Ascending aorta (tissue), 2 donors: ENCODE measurements at regions not wholly inside any gene's neighbourhood (a gene's known extent, or its start where the extent isn't known, plus 50 kb on each side); places are given as distances from the start of the nearest gene placed in this dataset.

ENCODE experiments used
- DNase-seq, 2 donors: peaks; one replicate each; pipeline ENCODE4 v3.0.0-alpha.2; 2019; ENCODE audit warnings: low spot score in 2 of 2
- H3K27ac ChIP-seq, 2 donors: fragments of 200-600 bp; sonication (generic); one replicate each; pipeline ENCODE4 v1.5.1; 2016 to 2017; ENCODE audit warnings: mild to moderate bottlenecking in 1 of 2
- H3K27me3 ChIP-seq: fragments of 200-600 bp; sonication (generic); one replicate; pipeline ENCODE4 v1.5.1; 2017
- H3K36me3 ChIP-seq, 2 donors: fragments of 200-600 bp; sonication (generic); one replicate each; pipeline ENCODE4 v1.5.1; 2016
- H3K4me1 ChIP-seq, 2 donors: fragments of 200-600 bp; sonication (generic); one replicate each; pipeline ENCODE4 v1.5.1; 2016 to 2017; ENCODE audit warnings: mild to moderate bottlenecking in 1 of 2
- H3K4me3 ChIP-seq, 2 donors: fragments of 200-600 bp; sonication (generic); one replicate each; pipeline ENCODE4 v1.5.1; 2016 to 2017; ENCODE audit warnings: mild to moderate bottlenecking in 1 of 2
- H3K9me3 ChIP-seq, 2 donors: fragments of 200-600 bp; sonication (generic); one replicate each; pipeline ENCODE4 v1.5.1; 2016
- intact Hi-C: fragments of 100-400 bp; cut with DNase I; formaldehyde crosslinking; loops from one replicate; pipeline ENCODE4 v1.15.1; 2023
- TF ChIP-seq, protein P1 (sequence below), 3 experiments: fragments of 200-600 bp in 2 of 3; fragments of 450-650 bp in 1 of 3; sonication (generic) in 2 of 3; IDR thresholded peaks; one replicate each; pipeline ENCODE4 v1.5.1; 2016 to 2019; ENCODE audit warnings: antibody characterized with exemption in 3 of 3, mild to moderate bottlenecking in 1 of 3, moderate library complexity in 1 of 3

DNA sequence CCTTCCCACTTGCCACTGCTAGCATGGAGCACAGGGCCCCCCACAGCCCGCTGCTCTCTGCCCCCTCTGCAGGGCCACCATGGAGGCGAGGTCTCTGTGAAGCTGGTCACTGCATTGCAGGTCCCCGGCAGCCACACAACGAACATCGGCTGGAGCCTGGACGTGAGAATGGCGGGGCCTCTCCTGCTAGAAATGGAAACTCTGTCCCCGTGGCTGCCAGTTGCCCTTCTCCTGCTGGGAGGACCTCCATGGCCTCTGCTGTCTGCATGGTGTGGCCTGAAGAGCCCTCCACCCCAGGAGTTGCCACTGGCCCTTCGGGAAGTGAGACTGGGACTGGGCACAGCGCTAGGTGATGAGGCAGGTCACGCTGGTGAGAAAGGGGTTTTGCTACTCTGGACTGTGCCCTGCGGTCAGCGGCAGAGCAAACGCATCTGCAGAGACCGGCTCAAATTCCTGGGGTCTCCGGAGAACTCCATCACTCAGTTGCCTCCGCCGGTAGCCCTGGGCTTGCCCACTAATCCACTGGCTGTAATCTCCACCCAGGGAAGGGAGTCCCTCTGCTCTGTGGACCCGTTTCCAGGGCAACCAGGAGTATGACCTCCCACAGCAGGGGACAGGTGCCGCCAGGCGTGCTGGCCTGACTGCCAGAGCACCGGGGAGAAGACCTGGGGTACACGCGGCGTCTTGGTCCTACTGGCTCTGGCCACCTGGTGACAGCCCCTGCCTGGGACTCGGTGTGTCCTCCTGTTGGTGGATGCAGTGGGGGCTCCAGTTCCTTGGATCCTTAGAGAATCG lies 806.3 kb downstream of the BRD1 start:
- H3K9me3 ChIP-seq: no peaks in the 10 kb centered on the region
- TF ChIP-seq, protein P1, sequence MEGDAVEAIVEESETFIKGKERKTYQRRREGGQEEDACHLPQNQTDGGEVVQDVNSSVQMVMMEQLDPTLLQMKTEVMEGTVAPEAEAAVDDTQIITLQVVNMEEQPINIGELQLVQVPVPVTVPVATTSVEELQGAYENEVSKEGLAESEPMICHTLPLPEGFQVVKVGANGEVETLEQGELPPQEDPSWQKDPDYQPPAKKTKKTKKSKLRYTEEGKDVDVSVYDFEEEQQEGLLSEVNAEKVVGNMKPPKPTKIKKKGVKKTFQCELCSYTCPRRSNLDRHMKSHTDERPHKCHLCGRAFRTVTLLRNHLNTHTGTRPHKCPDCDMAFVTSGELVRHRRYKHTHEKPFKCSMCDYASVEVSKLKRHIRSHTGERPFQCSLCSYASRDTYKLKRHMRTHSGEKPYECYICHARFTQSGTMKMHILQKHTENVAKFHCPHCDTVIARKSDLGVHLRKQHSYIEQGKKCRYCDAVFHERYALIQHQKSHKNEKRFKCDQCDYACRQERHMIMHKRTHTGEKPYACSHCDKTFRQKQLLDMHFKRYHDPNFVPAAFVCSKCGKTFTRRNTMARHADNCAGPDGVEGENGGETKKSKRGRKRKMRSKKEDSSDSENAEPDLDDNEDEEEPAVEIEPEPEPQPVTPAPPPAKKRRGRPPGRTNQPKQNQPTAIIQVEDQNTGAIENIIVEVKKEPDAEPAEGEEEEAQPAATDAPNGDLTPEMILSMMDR (IDR thresholded peaks at IDR 0.05): no peak
- intact Hi-C loops: no loop called here
- H3K4me1 ChIP-seq: peaks cover 3 to 5% of the 10 kb centered on the region in 2 donors
- peak; percentile 5 to 58 for DNase-seq
- no peaks in the 10 kb centered on the region for H3K27me3 ChIP-seq
- no peaks in the 10 kb centered on the region for H3K36me3 ChIP-seq
- H3K4me3 ChIP-seq: no peak overlapping the region
- H3K27ac ChIP-seq: no peak overlapping the region

DNA sequence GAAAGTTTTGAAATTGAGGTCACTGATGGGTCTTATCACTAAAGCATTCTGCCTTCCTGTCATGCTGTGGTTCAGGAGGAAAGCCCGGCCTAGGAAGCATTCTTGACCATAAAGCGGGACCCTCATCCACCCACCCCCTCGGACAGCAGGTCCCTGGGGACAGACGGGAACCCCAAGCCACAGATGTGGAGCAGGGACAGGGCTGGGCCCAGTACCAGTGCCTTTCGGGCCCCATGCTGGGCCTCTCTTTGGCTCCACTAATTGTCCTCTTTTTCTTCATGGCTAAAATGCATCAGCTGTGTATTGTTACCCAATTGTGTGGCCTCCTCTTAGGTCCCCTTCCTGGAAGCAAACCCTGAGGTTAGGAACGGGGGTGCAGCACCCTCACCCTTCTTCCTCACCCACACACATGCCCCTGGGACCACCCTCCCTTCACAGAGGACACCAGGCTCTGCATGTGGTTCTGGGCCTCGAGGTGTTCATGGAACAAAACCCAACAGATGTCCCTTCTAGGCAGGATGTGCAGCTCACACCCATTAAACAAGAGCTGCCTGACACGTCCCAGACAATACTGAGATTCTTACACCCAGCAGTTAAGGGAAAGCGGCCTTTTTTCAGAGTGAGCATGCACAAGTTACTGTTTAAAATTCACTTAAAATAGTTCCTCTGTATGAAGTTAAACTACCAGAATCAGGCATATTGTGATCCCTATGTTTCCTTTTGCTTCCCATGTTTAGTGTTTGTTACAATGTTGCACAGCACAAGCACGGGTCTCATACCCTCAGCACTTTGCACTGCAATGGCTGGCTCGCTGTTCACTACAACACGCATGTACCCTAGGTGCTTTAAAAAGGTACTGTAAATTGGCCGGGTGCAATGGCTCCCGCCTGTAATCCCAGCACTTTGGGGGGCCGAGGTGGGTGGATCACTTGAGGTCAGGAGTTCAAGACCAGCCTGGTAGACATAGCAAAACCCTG lies 807.6 kb downstream of the BRD1 start:
- Histone ChIP-seq H3K4me1 (peaks cover 12 to 18% of the 10 kb centered on the region in 2 donors), H3K36me3 (no peaks in the 10 kb centered on the region), H3K4me3 (no peak overlapping the region), H3K27ac (no peak overlapping the region), H3K9me3 (no peaks in the 10 kb centered on the region), H3K27me3 (no peaks in the 10 kb centered on the region)
- intact Hi-C loops: loop anchor here (5.0 kb wide), 1 partner anchor 77 kb away; no protein-coding TSS in a partner anchor
- DNase-seq: peak in 1 of 2 donors; percentile 44
- TF ChIP-seq, protein P1 (IDR thresholded peaks at IDR 0.05): no peak

DNA sequence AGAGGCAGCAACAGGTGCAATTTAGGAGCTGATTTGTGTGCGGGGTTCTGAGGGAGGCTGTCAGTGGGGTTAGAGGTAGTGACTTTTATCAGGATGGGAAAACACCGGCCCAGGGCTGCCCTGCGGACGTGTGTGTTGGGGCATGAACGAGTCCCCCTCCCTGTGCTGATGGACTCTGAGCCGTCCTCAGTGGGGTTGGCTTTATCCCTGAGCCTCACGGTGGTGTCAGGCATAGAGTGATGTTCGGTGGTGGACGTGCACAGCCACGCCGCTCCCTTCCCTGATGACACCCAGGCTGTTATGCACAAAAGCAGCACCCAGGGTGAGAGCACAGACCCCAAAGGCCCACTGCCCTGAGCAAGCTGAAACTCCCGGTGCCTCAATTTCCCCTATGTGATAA lies 809.1 kb downstream of the BRD1 start:
- Histone ChIP-seq H3K27ac (no peak overlapping the region), H3K27me3 (no peaks in the 10 kb centered on the region), H3K4me1 (peaks cover 24 to 32% of the 10 kb centered on the region in 2 donors), H3K36me3 (no peaks in the 10 kb centered on the region), H3K9me3 (no peaks in the 10 kb centered on the region), H3K4me3 (no peak overlapping the region)
- TF ChIP-seq, protein P1 (IDR thresholded peaks at IDR 0.05): no peak
- peak in 1 of 2 donors; percentile 41 for DNase-seq
- intact Hi-C loops: loop anchor here (5.0 kb wide), 1 partner anchor 79 kb away; no protein-coding TSS in a partner anchor

DNA sequence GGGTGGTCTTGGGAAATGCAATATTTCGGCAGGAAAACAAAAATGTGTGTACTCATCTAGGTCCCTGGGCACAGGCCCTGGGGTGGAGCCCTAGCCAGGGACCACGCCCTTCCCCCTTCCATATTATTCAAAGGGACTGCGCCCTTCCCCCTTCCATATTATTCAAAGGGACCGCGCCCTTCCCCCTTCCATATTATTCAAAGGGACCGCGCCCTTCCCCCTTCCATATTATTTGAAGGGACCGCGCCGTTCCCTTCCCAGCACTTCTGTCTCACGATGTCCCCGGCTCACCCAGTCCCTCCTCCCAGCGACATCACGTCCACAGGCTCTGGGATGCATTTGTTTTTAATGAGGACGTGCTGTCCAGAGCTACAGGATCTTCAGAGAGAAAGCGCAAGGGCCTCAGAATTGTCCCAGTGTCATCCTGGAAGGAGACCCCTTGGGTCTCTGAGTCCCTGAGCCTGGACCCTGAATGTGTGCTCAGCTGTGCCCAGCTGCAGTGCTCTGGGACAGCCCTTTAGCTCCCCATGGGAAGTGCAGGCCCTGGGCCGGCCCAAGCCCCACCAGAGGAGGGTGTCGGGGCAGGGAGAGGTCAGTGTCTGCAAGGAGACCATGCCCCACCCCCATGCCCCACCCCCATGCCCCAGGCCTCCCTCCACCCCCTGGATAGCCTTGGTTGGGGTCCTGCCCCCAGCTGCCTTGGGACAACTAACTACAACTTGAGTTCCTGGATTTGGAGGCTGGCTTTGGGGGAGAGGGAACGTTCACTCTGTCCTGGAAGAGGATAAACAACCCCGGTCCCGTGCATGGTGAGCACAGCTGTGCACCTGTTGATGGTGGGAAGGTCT lies 810.0 kb downstream of the BRD1 start:
- peaks cover 25 to 34% of the 10 kb centered on the region in 2 donors for H3K4me1 ChIP-seq
- H3K27ac ChIP-seq: peak overlapping the region in 1 of 2 donors; percentile 84
- H3K36me3 ChIP-seq: no peaks in the 10 kb centered on the region
- intact Hi-C loops: loop anchor here (5.0 kb wide), 1 partner anchor 80 kb away; no protein-coding TSS in a partner anchor
- TF ChIP-seq, protein P1 (IDR thresholded peaks at IDR 0.05): no peak
- no peaks in the 10 kb centered on the region for H3K9me3 ChIP-seq
- no peak overlapping the region for H3K4me3 ChIP-seq
- peak in 1 of 2 donors; percentile 45 for DNase-seq
- no peaks in the 10 kb centered on the region for H3K27me3 ChIP-seq
